ENCODE measurements at regions not wholly inside any gene's neighbourhood (a gene's known extent, or its start where the extent isn't known, plus 50 kb on each side); places are given as distances from the start of the nearest gene placed in this dataset.

- no peak for DNase-seq
These were observed 294.1 kb upstream of the CD180 start for GRCh38 chr5:67490543-67491321.

GRCh38 chr5:67488885-67489284 lies 292.3 kb upstream of the CD180 start:
- DNase-seq: no peak

DNA sequence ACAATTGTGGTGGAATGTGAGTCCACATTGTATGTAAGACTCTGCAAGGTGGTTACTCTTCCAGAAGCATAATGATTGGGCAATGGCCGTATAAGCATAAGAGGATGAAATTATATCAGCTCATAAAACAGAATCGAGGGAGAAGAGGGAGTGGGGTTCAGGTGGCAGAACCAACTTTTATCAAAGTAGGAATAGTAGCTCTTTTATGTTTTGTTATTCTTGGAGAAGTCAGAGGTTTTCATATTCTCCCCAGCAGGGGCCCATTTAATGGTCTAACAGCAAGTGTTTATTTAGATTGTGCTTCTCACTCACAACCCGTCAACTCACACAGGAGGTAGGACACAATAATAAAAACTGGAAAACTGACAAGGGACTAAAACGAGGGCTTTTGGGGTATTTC lies 291.3 kb upstream of the CD180 start:
- no peak for DNase-seq

- DNase-seq: no peak
These were observed 286.9 kb upstream of the CD180 start for GRCh38 chr5:67483453-67484030.

GRCh38 chr5:67481362-67481761 lies 284.8 kb upstream of the CD180 start:
- DNase-seq: no peak

DNA sequence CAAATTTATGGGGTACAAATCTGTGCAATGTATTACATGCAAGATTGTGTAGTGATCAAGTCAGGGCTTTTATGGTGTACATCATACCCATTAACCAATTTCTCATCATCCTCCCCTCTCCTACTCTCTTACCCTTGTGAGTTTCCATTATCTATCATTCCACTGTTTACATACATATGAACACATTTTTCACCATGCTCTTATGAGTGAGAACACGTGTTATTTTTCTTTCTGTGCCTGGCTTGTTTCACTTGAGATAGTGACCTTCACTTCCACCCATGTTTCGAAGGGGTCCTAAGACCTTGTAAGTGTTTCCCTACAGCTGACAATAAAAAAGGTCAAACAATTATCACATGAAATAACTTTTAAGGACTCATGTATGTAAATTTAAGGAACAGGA lies 281.7 kb upstream of the CD180 start:
- DNase-seq: no peak

DNA sequence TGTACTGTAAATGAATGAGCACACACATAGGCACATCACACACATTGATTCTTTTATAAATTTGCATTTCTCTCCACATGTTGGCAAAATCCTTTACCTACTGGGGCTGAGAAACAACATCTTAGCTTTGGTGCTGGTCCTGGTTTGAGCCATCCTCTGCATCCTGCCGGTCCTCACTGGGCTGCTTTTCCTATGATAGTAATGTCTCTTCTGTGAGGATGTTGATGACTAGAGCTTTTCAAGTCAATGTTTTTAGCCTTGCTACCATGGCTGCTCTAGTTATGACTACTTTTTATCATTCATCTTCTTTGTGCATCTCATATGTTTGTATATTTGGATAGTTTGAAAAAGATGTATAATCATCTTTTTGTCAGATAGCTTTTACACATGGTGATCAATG lies 280.4 kb upstream of the CD180 start:
- no peak for DNase-seq

DNA sequence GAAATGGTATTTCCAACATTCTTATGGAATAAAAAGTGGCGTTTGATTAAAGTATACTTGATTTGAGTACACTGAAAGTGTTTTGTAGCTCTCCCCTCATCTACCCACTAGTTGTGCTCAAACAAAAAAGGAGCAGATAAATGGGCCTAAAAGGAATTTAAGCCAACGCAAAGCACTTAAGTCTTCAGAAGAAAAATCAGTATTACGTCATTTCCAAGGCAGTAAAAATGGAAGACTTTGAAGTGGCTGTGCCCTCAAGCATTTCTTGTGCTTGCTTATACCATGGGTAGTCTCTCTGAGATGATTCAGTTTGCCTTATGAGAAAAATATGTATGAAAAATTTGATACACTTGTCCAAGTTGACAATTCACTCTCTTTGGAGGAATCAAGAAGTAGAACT lies 279.9 kb upstream of the CD180 start:
- no peak for DNase-seq

DNA sequence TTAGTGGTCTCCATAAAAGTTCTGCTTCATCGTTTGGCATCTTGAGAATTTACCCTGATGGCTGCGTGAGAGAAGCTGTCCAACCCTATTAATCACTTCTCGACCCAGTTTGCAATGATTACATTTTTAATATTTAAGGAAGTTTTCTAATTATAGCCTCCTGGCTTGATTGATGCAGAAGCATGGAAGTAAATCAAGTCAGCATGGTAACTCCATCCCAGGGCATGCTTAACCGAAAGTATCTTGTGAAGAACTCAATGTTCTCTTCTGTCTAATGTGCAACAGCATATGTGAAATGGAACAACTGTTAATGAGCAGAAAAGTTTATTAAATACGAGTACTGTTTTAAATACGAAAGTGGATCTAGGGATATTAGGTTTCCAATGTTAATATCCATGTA lies 278.9 kb upstream of the CD180 start:
- no peak for DNase-seq

GRCh38 chr5:67474597-67475238 lies 278.1 kb upstream of the CD180 start:
- no peak for DNase-seq

- DNase-seq: no peak
These were observed 270.5 kb upstream of the CD180 start for GRCh38 chr5:67467110-67467509.

DNA sequence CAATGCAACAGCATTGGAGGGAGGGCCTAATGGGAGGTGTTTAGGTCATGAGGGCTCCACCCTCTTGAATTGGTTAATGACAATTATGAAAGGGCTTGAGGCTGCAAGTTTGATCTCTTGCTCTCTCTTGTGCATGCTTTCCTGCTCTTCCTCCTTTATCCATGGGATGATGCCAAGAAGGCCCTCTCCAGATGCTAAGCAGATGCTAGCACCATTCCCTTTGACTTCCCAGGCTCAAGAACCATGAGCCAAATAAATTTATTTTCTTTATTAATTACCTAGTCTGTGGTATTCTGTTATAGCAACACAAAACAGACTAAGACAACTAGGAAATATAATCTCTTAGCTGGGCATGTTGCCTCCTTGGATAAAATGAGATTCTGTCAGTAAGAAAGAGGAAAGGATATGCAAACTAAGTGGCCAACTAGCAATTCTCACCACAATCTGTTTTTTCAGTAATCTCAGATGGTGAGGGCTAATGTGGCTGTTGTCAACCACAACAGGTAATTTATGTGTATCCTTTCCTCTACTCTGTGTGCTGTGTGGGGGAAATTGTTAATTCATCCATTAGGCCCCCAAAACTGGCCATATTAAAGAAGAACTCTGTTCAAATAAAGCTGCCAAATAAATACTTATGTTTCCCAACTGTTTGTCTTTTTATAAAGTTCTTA lies 269.1 kb upstream of the CD180 start:
- DNase-seq: no peak

DNA sequence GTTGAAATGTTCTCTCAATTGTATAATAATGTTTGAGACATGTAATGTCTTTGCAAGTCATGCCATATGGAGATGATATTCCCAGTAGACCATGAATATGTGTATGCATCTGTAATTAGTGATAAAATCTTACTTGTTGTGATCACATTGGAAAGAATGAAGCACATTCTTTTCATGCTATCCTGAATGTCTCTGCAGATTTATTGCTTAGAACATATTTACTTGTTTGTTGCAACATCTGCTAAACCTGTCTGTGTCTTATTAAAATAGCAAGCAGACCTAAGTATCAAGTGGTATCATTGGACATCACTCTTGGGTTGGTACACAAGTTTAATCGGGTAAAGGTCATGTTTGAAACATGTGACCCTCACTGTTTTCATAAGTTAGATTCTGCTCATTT lies 265.5 kb upstream of the CD180 start:
- DNase-seq: no peak

DNA sequence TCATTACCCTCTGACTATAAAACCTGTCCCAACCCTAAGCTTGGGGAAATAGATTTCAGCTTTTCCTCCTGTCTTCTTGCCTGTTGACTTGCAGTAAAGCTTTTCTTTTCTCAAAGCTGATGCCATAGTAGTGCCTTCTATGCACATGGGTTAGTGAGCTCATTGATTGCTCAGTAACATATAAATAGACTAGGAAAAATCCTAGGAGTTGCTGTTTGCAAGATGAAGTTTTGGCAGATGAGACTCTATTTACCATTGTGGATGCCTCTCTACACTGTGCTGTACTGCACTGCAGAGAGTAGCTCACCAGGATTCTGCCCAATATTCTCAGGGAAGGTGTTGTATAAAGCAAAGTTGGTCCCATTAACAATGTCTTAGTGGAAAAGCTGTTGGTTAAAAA lies 262.7 kb upstream of the CD180 start:
- no peak for DNase-seq

DNA sequence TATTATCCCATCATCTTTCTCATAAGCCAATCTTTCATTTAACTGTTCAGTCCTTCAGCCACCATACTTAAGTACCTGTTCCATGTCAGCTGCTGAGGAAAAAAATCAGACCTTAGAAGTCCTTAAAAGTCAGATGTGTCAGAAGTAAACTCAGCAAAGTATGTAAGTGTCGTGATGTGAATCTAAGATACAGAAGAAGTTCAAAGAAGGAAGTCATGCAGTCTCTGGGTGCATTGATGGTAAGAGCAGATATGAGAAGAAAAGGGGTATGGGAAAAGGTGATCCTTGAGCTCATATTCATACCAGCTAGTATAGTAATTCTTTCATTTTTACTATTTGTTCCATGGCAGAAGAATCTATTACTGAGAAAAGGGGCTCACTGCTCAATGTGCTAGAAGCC lies 259.4 kb upstream of the CD180 start:
- no peak for DNase-seq

DNA sequence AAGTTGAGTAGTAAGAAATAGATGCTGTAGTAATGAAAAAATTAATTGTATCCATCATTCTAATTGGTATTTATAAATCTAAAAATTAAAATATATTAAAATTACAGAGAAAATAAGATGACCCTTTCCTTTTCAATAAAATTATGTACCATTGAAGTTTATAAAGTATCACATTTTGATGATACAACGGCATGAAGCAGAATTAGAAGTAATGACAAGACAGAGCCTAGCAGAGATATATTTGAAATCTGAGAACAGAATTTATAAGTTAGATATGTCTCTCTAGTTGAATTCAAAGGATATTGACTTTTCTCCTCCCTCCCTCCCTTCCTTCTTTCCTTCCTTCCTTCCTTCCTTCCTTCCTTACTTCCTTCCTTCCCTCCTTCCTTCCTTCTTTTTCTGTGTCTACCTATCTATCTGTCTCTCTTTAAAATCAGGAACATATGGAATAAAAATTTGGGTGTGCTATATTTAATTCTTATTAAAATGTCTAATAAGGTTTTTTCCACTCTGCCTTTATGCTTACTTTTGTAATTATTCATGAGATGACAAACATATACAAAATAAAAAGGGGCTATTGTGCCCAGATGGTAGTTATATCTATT lies 258.5 kb upstream of the CD180 start:
- DNase-seq: no peak

DNA sequence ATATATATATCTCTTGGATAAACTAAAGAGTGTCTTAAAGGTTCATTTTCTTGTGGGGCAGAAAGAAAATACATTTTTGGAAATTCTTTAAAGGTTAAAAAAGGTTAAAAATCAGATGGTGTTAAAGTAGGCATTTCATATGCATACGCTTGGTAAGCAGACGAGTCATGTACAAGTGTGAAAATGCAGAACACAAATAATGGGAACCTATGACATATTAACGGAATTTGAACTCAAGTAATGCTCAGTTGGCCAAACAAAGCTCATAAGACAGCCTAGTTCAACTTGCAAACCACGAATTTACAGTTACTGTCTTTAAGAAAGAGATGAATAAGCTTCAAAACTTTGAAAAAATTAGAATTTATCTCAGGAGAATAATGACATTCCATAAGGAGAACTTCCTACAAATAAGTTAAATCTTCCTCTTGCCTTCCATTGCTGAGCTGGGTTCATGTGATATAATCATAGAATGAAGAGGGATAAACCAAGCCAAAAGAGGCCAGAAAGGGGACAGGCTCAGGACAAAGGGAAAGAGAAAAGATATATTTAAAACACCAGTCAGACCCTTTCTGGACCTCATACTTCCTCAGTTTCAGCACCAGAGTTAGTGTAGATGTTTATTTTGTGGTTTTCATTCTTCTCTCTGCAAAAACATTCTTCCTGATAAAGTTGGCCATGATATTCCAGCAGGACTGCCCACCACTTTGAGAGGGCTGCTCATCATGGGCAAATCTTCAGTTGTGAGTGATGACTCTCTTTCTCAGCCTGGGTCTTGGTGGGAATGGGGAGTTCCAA lies 256.7 kb upstream of the CD180 start:
- no peak for DNase-seq

- DNase-seq: no peak
These were observed 255.2 kb upstream of the CD180 start for GRCh38 chr5:67451640-67452279.

- DNase-seq: no peak
These were observed 251.1 kb upstream of the CD180 start for GRCh38 chr5:67447732-67448131.

- DNase-seq: no peak
These were observed 241.6 kb upstream of the CD180 start for GRCh38 chr5:67437905-67438845.

- no peak for DNase-seq
These were observed 238.4 kb upstream of the CD180 start for GRCh38 chr5:67435032-67435431.

All from CD4-positive, alpha-beta T cell treated with Interleukin-17A for 4 hours (primary cell).